Esophagus squamous epithelium (tissue), 4 donors: ENCODE measurements at regions not wholly inside any gene's neighbourhood (a gene's known extent, or its start where the extent isn't known, plus 50 kb on each side); places are given as distances from the start of the nearest gene placed in this dataset.
"Not testable (repeated sequence)": the region's sequence is repeated elsewhere in the genome, so short reads cannot be mapped to it uniquely, and the experiment has no call there.

Source experiments
- CTCF ChIP-seq, 6 experiments: fragments of 450-650 bp in 4 of 6; fragments of 200-600 bp in 2 of 6; sonication (generic) in 2 of 6; IDR thresholded peaks; one replicate each; pipeline ENCODE4 v1.5.1; 2016 to 2019; ENCODE audit warnings: antibody characterized with exemption in 6 of 6, mild to moderate bottlenecking in 4 of 6, moderate library complexity in 4 of 6
- POLR2A ChIP-seq, 4 donors: fragments of 450-650 bp; IDR thresholded peaks; one replicate each; pipeline ENCODE4 v1.6.1; 2017; ENCODE audit warnings: antibody characterized with exemption in 4 of 4, mild to moderate bottlenecking in 4 of 4, moderate library complexity in 3 of 4

GRCh38 chr1:112127606-112128005 lies 138.1 kb upstream of the KCND3 start:
- not testable (repeated sequence) for TF ChIP-seq CTCF, POLR2A (IDR thresholded peaks at IDR 0.05)
